GM12878 (cell line): ENCODE measurements at regions not wholly inside any gene's neighbourhood (a gene's known extent, or its start where the extent isn't known, plus 50 kb on each side); places are given as distances from the start of the nearest gene placed in this dataset.
"Not testable (repeated sequence)": the region's sequence is repeated elsewhere in the genome, so short reads cannot be mapped to it uniquely, and the experiment has no call there.

ENCODE experiments used
- ATAC-seq: fragments of 200-7000 bp; cut with Tn5 transposase; 3 replicates; pipeline ENCODE4 v1.9.1; 2020; ENCODE audit warnings: mild to moderate bottlenecking, moderate library complexity
- BruUV-seq: library from RNA; stranded (reverse); fragments of 400-500 nt; replicated peaks from 2 replicates; lab custom pipeline; 2021; lab: Mats Ljungman, UMichigan
- CTCF ChIA-PET: fragments of 300-600 bp; sonication (Branson Sonifier 250); formaldehyde crosslinking; extraction: SDS; loops from one replicate; lab custom pipeline; 2021; ENCODE audit warnings: inconsistent platforms; lab: Yijun Ruan, JAX
- POLR2A ChIA-PET: fragments of 350-600 bp; formaldehyde crosslinking; extraction: SDS; loops from one replicate; lab custom pipeline; 2021; ENCODE audit warnings: inconsistent platforms; lab: Charles Lee
- RAD21 ChIA-PET: fragments of 300-600 bp; sonication (Branson Sonifier 250); formaldehyde crosslinking; loops from one replicate; lab custom pipeline; 2023; ENCODE audit warnings: antibody characterized with exemption; ENCODE audit not compliant: unreplicated experiment; lab: Charles Lee
- SMC1A ChIA-PET: fragments of 300-600 bp; sonication (Branson Sonifier 250); formaldehyde crosslinking; loops from one replicate; lab custom pipeline; 2023; ENCODE audit not compliant: unreplicated experiment, uncharacterized antibody; lab: Charles Lee
- DNase-seq: peaks from one replicate; pipeline ENCODE4 v3.0.0-alpha.2; 2011; ENCODE audit warnings: low read depth, low spot score
- FAIRE-seq: peaks from 3 replicates; lab custom pipeline; 2011; peaks lifted over from hg19 to GRCh38; lab: Jason Lieb, UNC
- H2AFZ ChIP-seq: 2 replicates; pipeline ENCODE4 v1.6.0; 2011; ENCODE audit warnings: low read depth, low read length, control low read depth; ENCODE audit not compliant: control insufficient read depth
- H3K27ac ChIP-seq: 2 replicates; pipeline ENCODE4 v1.5.1; 2011; ENCODE audit warnings: control low read depth; ENCODE audit not compliant: control insufficient read depth, insufficient read depth
- H3K27me3 ChIP-seq, 2 experiments: replicated peaks in 1 of 2; 2 replicates each; pipeline versions ENCODE4 v1.6.0 to v1.6.1; 2011; ENCODE audit warnings: low read length in 1 of 2; ENCODE audit not compliant: control insufficient read depth in 2 of 2, insufficient read depth in 2 of 2
- H3K36me3 ChIP-seq, 2 experiments: 2 replicates each; pipeline ENCODE4 v1.5.1; 2011; ENCODE audit warnings: low read length in 1 of 2; ENCODE audit not compliant: control insufficient read depth in 2 of 2, insufficient read depth in 2 of 2
- H3K4me1 ChIP-seq: 2 replicates; pipeline ENCODE4 v1.6.1; 2011; ENCODE audit warnings: mild to moderate bottlenecking, low read length, moderate library complexity, mixed read lengths; ENCODE audit not compliant: control insufficient read depth, insufficient read depth
- H3K4me2 ChIP-seq: 2 replicates; pipeline ENCODE4 v1.6.0; 2011; ENCODE audit warnings: control low read depth; ENCODE audit not compliant: control insufficient read depth, insufficient read depth
- H3K4me3 ChIP-seq: fragments of 200-600 bp; sonication (generic); 2 replicates; pipeline ENCODE4 v1.5.1; 2016
- H3K79me2 ChIP-seq: 2 replicates; pipeline ENCODE4 v1.6.0; 2011; ENCODE audit warnings: low read length; ENCODE audit not compliant: control insufficient read depth, insufficient read depth
- H3K9ac ChIP-seq: 2 replicates; pipeline ENCODE4 v1.8.0; 2011; ENCODE audit warnings: low read length, control low read depth, mixed read lengths; ENCODE audit not compliant: control insufficient read depth, insufficient read depth
- H3K9me3 ChIP-seq: replicated peaks from 3 replicates; pipeline ENCODE4 v1.5.1; 2011; ENCODE audit warnings: mild to moderate bottlenecking, low read length; ENCODE audit not compliant: control insufficient read depth, insufficient read depth
- H4K20me1 ChIP-seq: 2 replicates; pipeline ENCODE4 v1.6.0; 2011; ENCODE audit not compliant: control insufficient read depth, insufficient read depth
- CEBPB ChIP-seq, 2 experiments: fragments of 150-350 bp in 1 of 2; IDR thresholded peaks; 2 replicates each; pipeline ENCODE4 v1.6.1; 2012 to 2014; ENCODE audit warnings: low read depth in 2 of 2, low read length in 2 of 2, borderline replicate concordance in 1 of 2, inconsistent platforms in 1 of 2
- NFYA ChIP-seq: IDR thresholded peaks from 2 replicates; pipeline ENCODE4 v1.6.1; 2011; ENCODE audit warnings: low read depth, mild to moderate bottlenecking, low read length, improper control_type of control experiment, borderline replicate concordance
- PAX5 ChIP-seq: IDR thresholded peaks from 2 replicates; pipeline ENCODE4 v1.6.1; 2011; ENCODE audit warnings: low read depth, low read length, borderline replicate concordance
- RELA ChIP-seq: fragments of 450-650 bp; IDR thresholded peaks from 2 replicates; pipeline ENCODE4 v1.8.0; 2014; ENCODE audit warnings: borderline replicate concordance; ENCODE audit not compliant: partially characterized antibody
- TCF12 ChIP-seq: IDR thresholded peaks from 2 replicates; pipeline ENCODE4 v1.6.1; 2011; ENCODE audit warnings: low read depth, mild to moderate bottlenecking, low read length
- ZBTB4 ChIP-seq: fragments of 450-650 bp; formaldehyde crosslinking; IDR thresholded peaks from 2 replicates; pipeline ENCODE4 v1.4.0; 2022; ENCODE audit warnings: mild to moderate bottlenecking, moderate library complexity
- ZNF687 ChIP-seq: fragments of 450-650 bp; IDR thresholded peaks from 2 replicates; pipeline ENCODE4 v1.6.1; 2017; ENCODE audit warnings: mild to moderate bottlenecking, moderate library complexity
- WGBS: methylation state at CpG from one replicate; pipeline ENCODE4 v1.1.6; 2016; ENCODE audit warnings: low lambda C conversion rate; ENCODE audit not compliant: insufficient replicate concordance, insufficient coverage; ENCODE audit errors: missing lambda C conversion rate; 5-methylcytosine and 5-hydroxymethylcytosine counted together
- in situ Hi-C: fragments of 300-500 bp; cut with MboI; formaldehyde crosslinking; loops from 9 replicates; pipeline ENCODE4 v1.14.3; 2018; ENCODE audit warnings: mixed read lengths
- intact Hi-C: fragments of 100-400 bp; cut with micrococcal nuclease; formaldehyde crosslinking; loops from one replicate; pipeline ENCODE4 v1.14.2; 2022; ENCODE audit not compliant: unreplicated experiment
- TF ChIP-seq, protein P1 (sequence below): IDR thresholded peaks from 2 replicates; pipeline ENCODE4 v1.6.1; 2012; ENCODE audit warnings: low read depth, low read length, improper control_type of control experiment

DNA sequence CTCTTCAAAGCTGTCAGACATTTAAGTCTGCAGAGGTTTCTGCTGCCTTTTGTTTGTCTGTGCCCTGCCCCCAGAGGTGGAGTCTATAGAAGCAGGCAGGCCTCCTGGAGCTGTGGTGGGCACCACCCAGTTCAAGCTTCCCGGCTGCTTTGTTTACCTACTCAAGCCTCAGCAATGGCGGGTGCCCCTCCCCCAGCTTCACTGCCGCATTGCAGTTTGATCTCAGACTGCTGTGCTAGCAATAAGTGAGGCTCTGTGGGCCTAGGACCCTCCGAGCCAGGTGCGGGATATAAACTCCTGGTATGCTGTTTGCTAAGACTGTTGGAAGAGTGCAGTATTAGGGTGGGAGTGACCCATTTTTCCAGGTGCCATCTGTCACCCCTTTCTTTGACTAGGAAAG lies 145.5 kb downstream of the DMRT2 start:
- H3K4me3 ChIP-seq, H2AFZ ChIP-seq, H3K4me1 ChIP-seq, intact Hi-C loops, POLR2A ChIA-PET, H3K79me2 ChIP-seq, ATAC-seq, DNase-seq, H3K4me2 ChIP-seq, RAD21 ChIA-PET, H3K9me3 ChIP-seq, in situ Hi-C loops, BruUV-seq, H4K20me1 ChIP-seq, FAIRE-seq, H3K36me3 ChIP-seq, H3K9ac ChIP-seq, H3K27me3 ChIP-seq, H3K27ac ChIP-seq: not testable (repeated sequence)
- whole genome bisulfite sequencing: 62% methylated on average over 5 of the region's 5 CpGs
- ChIA-PET SMC1A (interaction anchor here (0.7 kb wide), 1 partner anchor 23 kb away, joined by 3 read pairs; no protein-coding TSS in a partner anchor), CTCF (interaction anchor here (1.6 kb wide), 1 partner anchor 8 kb away, joined by 3 read pairs; no protein-coding TSS in a partner anchor)

GRCh38 chr9:1198085-1198484 lies 147.9 kb downstream of the DMRT2 start:
- no peaks in the 10 kb centered on the region for H3K4me1 ChIP-seq
- RAD21 ChIA-PET: no interaction called here
- POLR2A ChIA-PET: no interaction called here
- H3K9me3 ChIP-seq: no peaks in the 10 kb centered on the region
- H3K9ac ChIP-seq: no peak overlapping the region
- no peak overlapping the region for H3K27ac ChIP-seq
- H3K79me2 ChIP-seq: no peaks in the 10 kb centered on the region
- intact Hi-C loops (no loop called here), in situ Hi-C loops (no loop called here)
- H3K4me3 ChIP-seq: no peak overlapping the region
- CTCF ChIA-PET: interaction anchor here (1.1 to 1.3 kb wide), 2 partner anchors 9 to 11 kb away, joined by 4 read pairs; no protein-coding TSS in a partner anchor
- no peak overlapping the region for H3K4me2 ChIP-seq
- SMC1A ChIA-PET: interaction anchor here (0.8 kb wide), 1 partner anchor 15 kb away, joined by 3 read pairs; no protein-coding TSS in a partner anchor
- no peak for ATAC-seq
- H3K27me3 ChIP-seq: no peaks in the 10 kb centered on the region
- FAIRE-seq: no peak
- no peaks in the 10 kb centered on the region for H3K36me3 ChIP-seq
- 0% methylated on average over 1 of the region's 1 CpG for WGBS
- no peak for DNase-seq
- H2AFZ ChIP-seq: no peak overlapping the region
- BruUV-seq: no TSS peak
- no peaks in the 10 kb centered on the region for H4K20me1 ChIP-seq
- TF ChIP-seq RELA (no peak), CEBPB (IDR thresholded peaks at IDR 0.05; ENCODE audit: borderline replicate concordance in 1 of 2, low read depth in 2 of 2, low read length in 2 of 2) (no peak), ZBTB4 (CRISPR knock-in tag) (no peak), NFYA (no peak), ZNF687 (no peak), TCF12 (no peak), PAX5 (no peak)
- TF ChIP-seq, protein P1, sequence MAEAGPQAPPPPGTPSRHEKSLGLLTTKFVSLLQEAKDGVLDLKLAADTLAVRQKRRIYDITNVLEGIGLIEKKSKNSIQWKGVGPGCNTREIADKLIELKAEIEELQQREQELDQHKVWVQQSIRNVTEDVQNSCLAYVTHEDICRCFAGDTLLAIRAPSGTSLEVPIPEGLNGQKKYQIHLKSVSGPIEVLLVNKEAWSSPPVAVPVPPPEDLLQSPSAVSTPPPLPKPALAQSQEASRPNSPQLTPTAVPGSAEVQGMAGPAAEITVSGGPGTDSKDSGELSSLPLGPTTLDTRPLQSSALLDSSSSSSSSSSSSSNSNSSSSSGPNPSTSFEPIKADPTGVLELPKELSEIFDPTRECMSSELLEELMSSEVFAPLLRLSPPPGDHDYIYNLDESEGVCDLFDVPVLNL: no peak
